AG04450 (cell line): ENCODE measurements at regions not wholly inside any gene's neighbourhood (a gene's known extent, or its start where the extent isn't known, plus 50 kb on each side); places are given as distances from the start of the nearest gene placed in this dataset.

Experiments
- CTCF ChIA-PET: fragments of 300-600, 350-600 bp; formaldehyde crosslinking; extraction: SDS; loops from one replicate; lab custom pipeline; 2022; ENCODE audit warnings: antibody characterized with exemption, inconsistent platforms; lab: Charles Lee
- POLR2A ChIA-PET: fragments of 350-600 bp; formaldehyde crosslinking; extraction: SDS; loops from one replicate; lab custom pipeline; 2021; ENCODE audit warnings: antibody characterized with exemption, inconsistent platforms; lab: Yijun Ruan, JAX
- DNase-seq: peaks from one replicate; pipeline ENCODE4 v3.0.0-alpha.2; 2011; ENCODE audit warnings: low read depth, low spot score
- H3K27ac ChIP-seq: one replicate; pipeline ENCODE4 v1.5.1; 2012; ENCODE audit warnings: low read depth, low read length, control low read depth
- H3K27me3 ChIP-seq: one replicate; pipeline ENCODE4 v1.6.0; 2012; ENCODE audit warnings: low read length; ENCODE audit not compliant: control insufficient read depth, insufficient read depth
- H3K4me3 ChIP-seq: 2 replicates; pipeline ENCODE4 v1.5.1; 2011; ENCODE audit warnings: mild to moderate bottlenecking, low read depth, low read length, control low read depth
- H3K9me3 ChIP-seq: 2 replicates; pipeline ENCODE4 v1.5.1; 2012; ENCODE audit warnings: low read length; ENCODE audit not compliant: control insufficient read depth, insufficient read depth
- TF ChIP-seq, protein P1 (sequence below): IDR thresholded peaks from 2 replicates; pipeline ENCODE4 v1.5.1; 2011; ENCODE audit warnings: low read depth, low read length, control low read depth, inconsistent platforms

GRCh38 chr21:14836950-14837349 is 227.8 kb downstream of the NRIP1 start:
- peaks cover 8% of the 10 kb centered on the region; the same call in 1 of the 2 replicates for H3K9me3 ChIP-seq
- DNase-seq, result no peak
- H3K27me3 ChIP-seq, result no peaks in the 10 kb centered on the region
- no peak overlapping the region for H3K27ac ChIP-seq
- ChIA-PET CTCF (no interaction called here), POLR2A (no interaction called here)
- no peak overlapping the region for H3K4me3 ChIP-seq
- TF ChIP-seq, protein P1, sequence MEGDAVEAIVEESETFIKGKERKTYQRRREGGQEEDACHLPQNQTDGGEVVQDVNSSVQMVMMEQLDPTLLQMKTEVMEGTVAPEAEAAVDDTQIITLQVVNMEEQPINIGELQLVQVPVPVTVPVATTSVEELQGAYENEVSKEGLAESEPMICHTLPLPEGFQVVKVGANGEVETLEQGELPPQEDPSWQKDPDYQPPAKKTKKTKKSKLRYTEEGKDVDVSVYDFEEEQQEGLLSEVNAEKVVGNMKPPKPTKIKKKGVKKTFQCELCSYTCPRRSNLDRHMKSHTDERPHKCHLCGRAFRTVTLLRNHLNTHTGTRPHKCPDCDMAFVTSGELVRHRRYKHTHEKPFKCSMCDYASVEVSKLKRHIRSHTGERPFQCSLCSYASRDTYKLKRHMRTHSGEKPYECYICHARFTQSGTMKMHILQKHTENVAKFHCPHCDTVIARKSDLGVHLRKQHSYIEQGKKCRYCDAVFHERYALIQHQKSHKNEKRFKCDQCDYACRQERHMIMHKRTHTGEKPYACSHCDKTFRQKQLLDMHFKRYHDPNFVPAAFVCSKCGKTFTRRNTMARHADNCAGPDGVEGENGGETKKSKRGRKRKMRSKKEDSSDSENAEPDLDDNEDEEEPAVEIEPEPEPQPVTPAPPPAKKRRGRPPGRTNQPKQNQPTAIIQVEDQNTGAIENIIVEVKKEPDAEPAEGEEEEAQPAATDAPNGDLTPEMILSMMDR, result no peak

DNA sequence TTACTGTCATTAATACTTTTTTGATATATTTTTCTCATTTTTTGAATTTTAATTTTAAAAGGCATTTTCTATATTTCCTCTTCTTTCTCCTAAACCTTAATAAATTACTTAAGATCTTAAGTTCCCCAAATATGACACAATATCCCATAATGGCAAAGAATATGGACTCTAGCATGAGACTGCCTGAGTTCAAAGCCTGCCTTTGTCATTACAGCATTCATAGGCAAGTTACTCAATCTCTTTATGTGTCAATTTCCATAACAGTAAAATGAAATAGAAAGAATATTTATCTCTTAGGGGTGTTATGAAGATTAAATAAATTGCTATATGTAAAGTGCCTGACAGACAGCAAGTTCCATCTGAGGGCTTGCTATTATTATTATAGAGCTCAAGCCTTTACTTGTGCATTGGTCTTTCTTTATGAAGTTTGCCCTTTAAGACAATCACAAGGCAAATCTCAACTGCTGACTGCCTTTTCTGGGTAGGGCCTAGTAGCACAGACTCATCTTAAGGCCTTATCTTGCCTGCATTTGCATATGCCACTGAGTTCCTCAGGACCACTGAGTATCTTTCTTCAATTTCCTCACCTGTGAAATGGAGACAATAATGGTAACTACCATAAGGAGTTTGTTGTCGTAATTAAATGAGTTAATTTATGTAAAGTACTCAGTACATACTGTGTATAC is 231.0 kb downstream of the NRIP1 start:
- TF ChIP-seq, protein P1, result no peak
- ChIA-PET CTCF (no interaction called here), POLR2A (no interaction called here)
- Histone ChIP-seq H3K9me3 (no peaks in the 10 kb centered on the region), H3K27me3 (no peaks in the 10 kb centered on the region), H3K4me3 (no peak overlapping the region), H3K27ac (no peak overlapping the region)
- DNase-seq, result no peak

DNA sequence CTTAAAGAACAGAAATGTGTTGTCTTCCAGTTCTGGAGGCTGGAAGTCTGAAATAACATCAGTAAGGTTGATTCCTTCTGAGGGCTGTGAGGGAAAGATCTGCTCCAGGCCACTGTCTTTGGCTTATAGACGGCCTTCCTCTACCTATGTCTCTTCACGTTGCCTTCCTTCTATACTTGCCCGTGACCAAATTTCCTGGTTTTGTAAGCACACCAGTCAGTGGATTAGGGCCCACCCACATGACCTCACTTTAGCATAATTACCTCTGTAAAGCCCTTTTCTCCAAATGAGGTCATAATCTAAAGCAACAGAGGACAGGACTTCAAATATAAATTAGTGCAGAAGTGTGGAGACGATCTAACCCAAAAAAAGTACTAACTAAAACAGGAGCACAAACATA is 231.6 kb downstream of the NRIP1 start:
- DNase-seq, result no peak
- TF ChIP-seq, protein P1, result no peak
- Histone ChIP-seq H3K4me3 (no peak overlapping the region), H3K27me3 (no peaks in the 10 kb centered on the region), H3K27ac (no peak overlapping the region), H3K9me3 (no peaks in the 10 kb centered on the region)
- ChIA-PET CTCF (no interaction called here), POLR2A (no interaction called here)

GRCh38 chr21:14830307-14830706 is 234.5 kb downstream of the NRIP1 start:
- no peak for DNase-seq
- TF ChIP-seq, protein P1, result no peak
- ChIA-PET CTCF (no interaction called here), POLR2A (no interaction called here)
- Histone ChIP-seq H3K27ac (no peak overlapping the region), H3K27me3 (no peaks in the 10 kb centered on the region), H3K4me3 (no peak overlapping the region), H3K9me3 (no peaks in the 10 kb centered on the region)

DNA sequence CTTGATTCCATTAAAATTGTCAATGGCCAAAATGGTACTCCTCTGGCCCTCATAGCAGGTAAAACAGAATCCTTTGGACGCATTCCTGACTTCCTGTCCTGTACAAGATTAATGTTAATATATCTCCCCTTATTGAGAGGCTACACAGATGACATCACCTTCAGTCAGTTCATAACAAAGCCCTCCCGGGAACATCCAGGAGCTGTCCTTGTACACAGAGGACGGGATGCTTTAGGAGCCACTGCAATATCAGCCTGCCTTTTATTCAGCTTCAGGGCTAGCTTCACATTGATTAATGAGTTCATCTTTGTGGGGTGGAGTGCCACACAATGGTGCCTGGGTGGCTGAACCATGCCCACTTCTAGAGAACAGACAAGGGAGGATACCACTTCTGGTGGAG is 235.1 kb downstream of the NRIP1 start:
- no peak for DNase-seq
- H3K27me3 ChIP-seq, result no peaks in the 10 kb centered on the region
- TF ChIP-seq, protein P1, result no peak
- H3K4me3 ChIP-seq, result no peak overlapping the region
- H3K9me3 ChIP-seq, result no peaks in the 10 kb centered on the region
- no peak overlapping the region for H3K27ac ChIP-seq
- ChIA-PET POLR2A (no interaction called here), CTCF (no interaction called here)
